GM18909 (cell line): ENCODE measurements at regions not wholly inside any gene's neighbourhood (a gene's known extent, or its start where the extent isn't known, plus 50 kb on each side); places are given as distances from the start of the nearest gene placed in this dataset.
"Not testable (repeated sequence)": the region's sequence is repeated elsewhere in the genome, so short reads cannot be mapped to it uniquely, and the experiment has no call there.

Experiments
- ATAC-seq: cut with Tn5 transposase; IDR thresholded peaks from one replicate; pipeline ENCODE4 v1.9.1; 2021; ENCODE audit warnings: mild to moderate bottlenecking; ENCODE audit not compliant: unreplicated experiment, poor library complexity

DNA sequence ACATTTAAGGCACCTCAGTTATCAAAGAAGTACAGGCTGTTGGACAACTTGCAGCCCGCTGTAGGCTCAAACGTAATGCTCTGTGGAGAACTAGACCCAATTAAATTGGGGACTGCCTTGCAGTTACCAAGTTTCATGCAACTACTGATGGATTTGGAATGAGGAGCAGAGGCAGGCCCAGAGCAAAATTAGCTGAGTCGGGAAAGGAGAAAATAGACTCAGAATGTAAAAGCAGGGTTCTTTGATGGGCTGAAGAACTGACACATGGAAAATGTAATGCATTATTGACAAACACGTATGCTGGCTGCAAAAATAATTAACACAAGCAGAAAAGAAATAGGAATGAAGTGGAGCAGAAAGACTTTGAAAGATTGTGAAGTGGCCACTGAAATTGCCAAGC, 432.7 kb upstream of the HNRNPA3 start:
- no peak for ATAC-seq

DNA sequence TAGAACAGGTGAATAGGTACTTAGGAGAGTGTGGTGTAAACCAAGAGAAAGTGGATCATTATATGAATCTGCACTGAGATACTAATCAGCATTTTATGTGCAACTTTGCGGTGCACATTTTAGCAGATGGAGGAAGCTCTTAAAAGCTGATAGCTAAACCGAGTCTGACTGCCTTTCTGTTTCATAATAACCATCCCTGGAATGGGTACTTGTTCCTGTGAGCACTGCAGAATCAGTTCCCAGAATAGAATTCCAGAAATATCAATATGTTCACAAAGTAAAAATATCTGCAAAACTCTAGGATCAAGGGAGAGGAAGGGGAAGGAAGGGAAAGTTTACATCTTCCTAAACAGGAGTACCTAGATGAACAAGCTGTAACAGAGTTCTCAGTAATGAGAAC, 432.2 kb upstream of the HNRNPA3 start:
- ATAC-seq = no peak

DNA sequence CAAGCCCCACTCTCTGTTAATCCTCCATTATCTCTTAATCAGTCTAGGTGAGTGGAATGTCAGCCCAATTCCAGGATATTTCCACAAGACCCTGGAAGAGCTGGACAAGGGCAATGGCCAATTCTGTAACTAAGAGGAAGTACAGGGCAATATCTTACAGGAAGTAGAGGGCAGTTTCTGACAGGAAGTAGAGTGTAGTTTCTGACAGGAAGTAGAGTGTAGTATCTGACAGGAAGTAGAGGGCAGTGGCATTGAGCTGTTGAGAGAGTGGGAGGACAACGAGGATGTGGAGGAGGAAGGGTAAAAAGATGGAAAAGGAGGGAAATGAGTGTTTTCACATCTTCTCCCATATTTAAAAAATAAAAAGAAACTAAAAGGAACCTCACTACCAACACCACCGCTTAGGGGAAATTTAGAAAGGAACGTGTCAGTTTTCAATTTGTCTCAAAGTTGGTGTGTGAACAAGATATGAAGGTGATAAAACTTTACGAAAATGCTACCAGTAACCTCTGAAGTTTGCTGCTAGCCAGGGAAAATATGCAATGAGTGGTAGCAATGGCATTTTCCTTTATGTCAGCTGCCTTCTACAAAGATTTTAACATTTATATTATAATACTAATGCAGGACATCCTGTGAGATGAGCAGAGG, 430.9 kb upstream of the HNRNPA3 start:
- no peak for ATAC-seq

DNA sequence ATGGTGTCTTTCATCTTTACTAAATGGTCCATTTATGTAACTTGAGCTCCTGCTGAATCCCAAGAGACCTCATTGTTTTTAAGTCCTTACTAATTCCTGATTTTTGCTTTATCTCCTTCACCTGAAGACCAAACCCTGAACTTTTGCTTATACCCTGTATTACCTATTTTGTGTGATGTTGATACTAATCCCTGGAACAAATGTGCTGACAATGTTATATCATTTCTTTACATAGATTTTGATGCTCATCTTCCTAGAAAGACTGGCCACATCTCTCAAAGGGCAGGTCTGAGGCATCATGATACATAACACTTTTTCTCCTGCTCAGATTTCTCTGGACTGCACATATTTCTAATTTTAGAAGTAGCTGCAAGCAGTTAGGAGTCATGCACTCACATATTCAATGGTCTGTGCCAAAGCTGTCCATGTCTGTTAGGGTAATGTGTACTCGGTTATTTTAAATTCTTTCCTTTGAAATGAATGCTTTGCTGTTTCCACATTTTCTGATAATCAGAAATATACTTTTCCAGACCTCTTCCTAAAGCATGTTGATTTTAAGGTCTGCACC, 427.9 kb upstream of the HNRNPA3 start:
- no peak for ATAC-seq

DNA sequence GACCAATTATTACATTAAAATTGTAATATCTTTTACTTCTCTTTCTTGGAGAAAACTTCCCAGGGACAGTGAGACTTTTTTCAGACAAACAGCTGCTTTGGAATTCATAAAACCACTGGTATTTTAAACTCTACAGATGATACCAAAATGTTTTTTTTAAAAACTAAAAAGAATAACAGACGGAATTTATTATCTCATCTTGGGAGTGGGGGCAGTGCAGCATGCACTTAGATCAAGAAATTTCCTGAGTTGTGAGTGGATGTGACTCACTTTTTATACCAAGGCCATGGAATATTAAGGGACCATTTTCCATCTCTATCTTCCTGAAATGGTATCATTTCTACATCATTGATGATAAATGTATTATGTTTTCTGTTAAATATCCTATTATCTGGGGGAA, 422.8 kb upstream of the HNRNPA3 start:
- no peak for ATAC-seq

GRCh38 chr2:176790468-176790867, 422.1 kb upstream of the HNRNPA3 start:
- ATAC-seq = no peak

- ATAC-seq = no peak
Observed at GRCh38 chr2:176793792-176794191, 418.8 kb upstream of the HNRNPA3 start.

GRCh38 chr2:176794392-176794791, 418.2 kb upstream of the HNRNPA3 start:
- ATAC-seq = no peak

GRCh38 chr2:176795823-176796222, 416.8 kb upstream of the HNRNPA3 start:
- ATAC-seq = no peak

- not testable (repeated sequence) for ATAC-seq
Observed at GRCh38 chr2:176796677-176797076, 415.9 kb upstream of the HNRNPA3 start.

DNA sequence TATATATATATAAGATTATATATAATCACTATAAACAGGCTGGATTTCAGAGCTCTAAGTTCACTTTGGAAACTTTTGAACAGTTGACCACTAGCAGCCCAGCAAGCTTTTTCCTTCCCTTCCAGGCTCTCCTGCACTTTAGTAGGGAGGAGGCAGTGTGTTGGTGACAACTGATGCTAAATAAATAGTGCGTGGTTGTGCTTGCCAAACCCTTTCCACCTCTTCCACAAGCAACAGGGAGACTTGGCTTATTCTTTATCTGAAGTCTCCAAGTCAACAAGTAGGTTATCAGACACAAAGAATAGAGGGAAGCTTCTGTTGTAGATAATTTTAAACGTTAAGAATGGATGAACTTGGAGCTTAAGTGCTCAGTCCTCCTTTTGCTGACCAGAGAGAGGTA, 408.2 kb upstream of the HNRNPA3 start:
- no peak for ATAC-seq

DNA sequence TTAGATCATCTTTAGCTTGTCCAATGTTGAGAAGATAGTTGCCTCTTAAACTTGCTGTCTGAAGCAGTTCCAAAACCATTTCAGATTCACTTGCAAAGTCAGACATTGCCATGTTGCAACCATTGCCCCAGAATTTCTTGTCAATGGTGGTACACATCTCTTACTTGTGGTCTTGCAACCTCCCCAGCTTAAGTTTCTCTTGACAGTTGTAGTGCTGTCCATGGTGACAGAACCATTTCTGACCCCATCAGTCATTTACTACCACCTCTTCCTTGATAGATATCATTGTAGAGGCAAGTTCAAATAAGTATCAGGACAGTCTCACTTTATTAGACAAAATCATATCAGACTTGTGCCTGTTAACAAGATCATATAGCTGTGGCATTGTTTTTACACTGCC, 407.2 kb upstream of the HNRNPA3 start:
- no peak for ATAC-seq

- no peak for ATAC-seq
Observed at GRCh38 chr2:176812246-176812775, 400.3 kb upstream of the HNRNPA3 start.

DNA sequence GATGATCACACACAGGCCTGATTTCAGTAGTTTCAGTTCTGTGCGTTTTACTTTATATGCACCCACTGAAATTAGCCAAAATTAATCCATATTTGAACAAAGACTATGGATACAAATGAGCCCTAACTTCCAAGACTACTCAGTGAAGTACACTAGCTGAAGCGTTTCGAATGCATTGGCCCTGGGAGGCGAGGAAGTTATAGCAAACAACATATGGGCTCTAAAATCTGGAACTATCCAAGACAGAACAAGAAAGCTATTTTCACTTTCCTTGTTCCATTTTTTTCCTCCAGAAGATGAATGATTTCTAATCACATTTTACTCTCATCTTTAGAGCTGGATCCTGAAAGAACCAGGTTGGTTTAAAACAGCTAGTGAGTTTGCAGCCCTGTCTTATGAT, 399.4 kb upstream of the HNRNPA3 start:
- no peak for ATAC-seq

DNA sequence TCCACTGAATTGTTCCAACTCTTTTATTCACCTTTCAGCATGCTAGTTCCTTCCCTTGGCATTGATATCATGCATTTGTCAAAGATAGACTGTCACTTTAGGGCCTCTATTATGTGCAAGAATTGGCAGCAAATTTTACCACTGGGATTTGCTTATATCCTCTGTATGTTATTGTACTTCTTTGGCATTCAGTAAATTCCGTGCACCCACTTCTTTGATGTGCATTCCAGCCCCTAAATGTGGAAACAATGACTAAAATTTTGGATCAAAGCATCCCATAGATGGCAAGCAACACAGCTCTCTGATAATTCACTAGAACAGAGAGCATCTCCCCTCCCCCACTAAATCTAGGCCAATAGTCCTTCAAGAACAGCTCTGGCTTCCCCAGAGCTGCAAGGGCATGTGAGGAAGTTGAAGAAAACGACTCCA, 399.0 kb upstream of the HNRNPA3 start:
- ATAC-seq = no peak

DNA sequence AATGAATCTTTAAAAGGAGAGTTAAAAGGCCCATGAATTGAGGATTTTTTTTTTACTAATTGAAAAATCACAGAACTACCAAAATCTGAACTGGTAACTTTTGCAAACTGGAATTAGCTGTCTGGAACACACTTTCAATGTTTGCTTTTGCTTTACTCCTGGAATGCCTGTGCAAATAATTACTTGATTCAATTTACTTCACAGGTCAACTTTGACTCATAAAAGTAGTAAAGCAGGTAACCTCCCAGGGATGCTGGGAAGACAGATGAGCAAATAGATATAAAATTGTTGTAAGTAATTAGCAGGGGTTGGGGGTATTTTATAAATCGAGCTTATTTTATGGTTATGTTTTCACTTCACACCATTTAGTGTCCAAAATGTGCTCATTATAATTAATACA, 398.3 kb upstream of the HNRNPA3 start:
- ATAC-seq = no peak

GRCh38 chr2:176814740-176815367, 397.7 kb upstream of the HNRNPA3 start:
- no peak for ATAC-seq

DNA sequence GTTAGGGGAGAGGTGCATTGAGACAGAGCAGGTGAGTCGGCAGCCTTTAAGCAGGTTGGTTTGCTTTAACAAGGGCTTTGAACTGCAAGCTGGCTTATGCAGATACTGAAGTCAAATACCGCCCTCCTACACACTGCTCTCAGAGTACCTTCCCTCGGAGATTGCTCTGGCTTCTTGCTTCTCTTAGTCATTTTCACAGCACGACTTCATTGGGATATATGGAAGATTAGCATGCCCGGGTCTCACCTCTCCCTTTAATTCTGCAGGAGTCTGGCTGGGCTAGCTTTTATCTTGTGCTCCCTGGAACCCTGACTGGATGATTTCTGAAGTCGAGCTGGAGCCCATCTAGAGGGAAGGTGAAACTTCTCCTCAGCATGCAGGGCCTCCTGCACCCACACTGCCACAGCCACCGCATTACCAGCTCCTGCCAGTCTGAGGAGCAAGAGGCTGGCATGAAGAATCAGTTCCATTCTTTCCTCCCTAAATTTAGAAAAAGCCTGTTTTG, 395.5 kb upstream of the HNRNPA3 start:
- ATAC-seq = no peak

- no peak for ATAC-seq
Observed at GRCh38 chr2:176818076-176818475, 394.5 kb upstream of the HNRNPA3 start.

DNA sequence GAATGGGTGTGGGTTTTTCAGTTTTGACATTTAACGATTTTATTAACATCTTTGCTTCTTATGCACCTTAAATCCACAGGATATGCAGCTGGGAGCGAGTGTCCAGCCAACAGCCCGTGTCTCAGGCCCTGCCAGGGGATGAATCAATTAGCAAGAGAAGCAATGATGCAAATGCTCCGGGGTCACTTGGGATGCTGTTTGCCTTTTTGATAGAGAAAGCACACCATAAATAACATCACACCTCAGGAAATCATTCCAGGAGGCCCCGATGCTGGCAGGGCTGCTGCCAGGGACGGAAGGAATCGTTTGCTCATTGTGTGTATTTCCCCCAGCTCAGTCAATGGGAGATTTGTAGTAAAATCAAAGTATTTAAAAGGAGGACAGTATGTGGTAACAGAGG, 394.0 kb upstream of the HNRNPA3 start:
- no peak for ATAC-seq

DNA sequence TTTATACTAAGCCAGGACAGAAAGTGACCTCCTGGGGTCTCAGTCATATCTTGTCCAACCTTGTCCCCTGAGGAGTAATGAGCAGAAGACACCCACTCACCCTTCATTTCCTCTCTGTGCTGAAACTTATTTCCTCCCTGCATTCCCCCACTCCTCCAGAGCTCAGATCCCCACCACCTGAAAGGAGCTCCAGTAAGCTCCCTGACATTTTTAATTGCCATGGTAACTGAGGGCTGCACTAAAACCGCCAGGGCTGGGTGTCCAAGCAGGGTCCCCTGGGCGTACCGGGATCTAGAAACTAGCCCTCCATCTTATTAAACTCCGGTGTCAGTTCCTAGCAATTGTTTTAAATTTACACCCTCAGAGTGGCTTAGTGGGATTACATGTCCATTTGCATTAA, 393.3 kb upstream of the HNRNPA3 start:
- ATAC-seq = no peak
